Small intestine (tissue), 7 donors: ENCODE measurements at regions not wholly inside any gene's neighbourhood (a gene's known extent, or its start where the extent isn't known, plus 50 kb on each side); places are given as distances from the start of the nearest gene placed in this dataset.

ENCODE experiments used
- DNase-seq, 2 donors: peaks; one replicate each; pipeline versions ENCODE4 v3.0.0 to v3.0.0-alpha.2; 2013
- FAIRE-seq: peaks from 2 replicates; lab custom pipeline; 2012; peaks lifted over from hg19 to GRCh38; lab: Jason Lieb, UNC
- H3K27ac ChIP-seq, 3 donors: one replicate each; pipeline ENCODE4 v1.5.1; 2013; ENCODE audit warnings: low read length in 2 of 3, mild to moderate bottlenecking in 2 of 3, control low read depth in 1 of 3, inconsistent platforms in 1 of 3, low read depth in 1 of 3, moderate library complexity in 1 of 3
- H3K27me3 ChIP-seq, 3 donors: one replicate each; pipeline ENCODE4 v1.6.1; 2013; ENCODE audit warnings: low read length in 3 of 3, inconsistent platforms in 1 of 3; ENCODE audit not compliant: control insufficient read depth in 3 of 3, insufficient read depth in 3 of 3
- H3K36me3 ChIP-seq, 3 donors: one replicate each; pipeline ENCODE4 v1.6.1; 2013; ENCODE audit warnings: low read length in 3 of 3, inconsistent platforms in 1 of 3, low read depth in 1 of 3, mild to moderate bottlenecking in 1 of 3, moderate library complexity in 1 of 3; ENCODE audit not compliant: control insufficient read depth in 3 of 3, insufficient read depth in 2 of 3
- H3K4me1 ChIP-seq, 3 donors: one replicate each; pipeline ENCODE4 v1.6.1; 2013; ENCODE audit warnings: low read length in 2 of 3, inconsistent platforms in 1 of 3, low read depth in 1 of 3, mild to moderate bottlenecking in 1 of 3, moderate library complexity in 1 of 3; ENCODE audit not compliant: control insufficient read depth in 3 of 3, insufficient read depth in 2 of 3
- H3K4me3 ChIP-seq, 3 donors: one replicate each; pipeline ENCODE4 v1.5.1; 2013; ENCODE audit warnings: low read length in 3 of 3, control low read depth in 1 of 3, inconsistent platforms in 1 of 3, low read depth in 1 of 3, mild to moderate bottlenecking in 1 of 3, moderate library complexity in 1 of 3
- H3K9me3 ChIP-seq, 2 donors: one replicate each; pipeline ENCODE4 v1.6.1; 2013; ENCODE audit warnings: low read depth in 1 of 2, low read length in 1 of 2; ENCODE audit not compliant: control insufficient read depth in 2 of 2, insufficient read depth in 1 of 2
- WGBS, 3 donors: extraction: QIAGEN DNeasy Blood & Tissue Kit; methylation state at CpG; one replicate each; pipeline ENCODE4 v1.1.7; 2013; 5-methylcytosine and 5-hydroxymethylcytosine counted together
- donor health status: healthy with polysubstance abuse.
- donor health status: control.
- donor health status: control.
- donor health status: Bipolar disorder and iron deficiency.
- donor health status: healthy.

GRCh38 chr3:5567113-5567512 is 379.6 kb downstream of the EDEM1 start:
- Histone ChIP-seq H3K27ac (no peak overlapping the region), H3K9me3 (no peaks in the 10 kb centered on the region), H3K4me3 (no peak overlapping the region), H3K27me3 (no peaks in the 10 kb centered on the region), H3K4me1 (no peaks in the 10 kb centered on the region), H3K36me3 (no peaks in the 10 kb centered on the region)
- FAIRE-seq (no peak), DNase-seq (no peak)
- WGBS, 3 donors = 75 to 83% (median 77%) methylated on average over 2 of the region's 2 CpGs

GRCh38 chr3:5568451-5568850 is 380.9 kb downstream of the EDEM1 start:
- Histone ChIP-seq H3K4me3 (no peak overlapping the region), H3K27me3 (no peaks in the 10 kb centered on the region), H3K9me3 (no peaks in the 10 kb centered on the region), H3K4me1 (no peaks in the 10 kb centered on the region), H3K27ac (no peak overlapping the region), H3K36me3 (no peaks in the 10 kb centered on the region)
- DNase-seq (peak in 1 of 2 donors; percentile 53), FAIRE-seq (no peak)
- 21 to 31% (median 24%) methylated on average over 5 of the region's 5 CpGs for WGBS, 3 donors

GRCh38 chr3:5569152-5569551 is 381.6 kb downstream of the EDEM1 start:
- no peaks in the 10 kb centered on the region for H3K27me3 ChIP-seq
- no peaks in the 10 kb centered on the region for H3K36me3 ChIP-seq
- WGBS, 3 donors = 90 to 93% (median 90%) methylated on average over 4 of the region's 4 CpGs
- FAIRE-seq = no peak
- H3K9me3 ChIP-seq = no peaks in the 10 kb centered on the region
- H3K4me1 ChIP-seq = no peaks in the 10 kb centered on the region
- H3K27ac ChIP-seq = no peak overlapping the region
- H3K4me3 ChIP-seq = no peak overlapping the region
- no peak for DNase-seq

GRCh38 chr3:5572168-5572567 is 384.7 kb downstream of the EDEM1 start:
- Histone ChIP-seq H3K9me3 (no peaks in the 10 kb centered on the region), H3K4me3 (no peak overlapping the region), H3K4me1 (no peaks in the 10 kb centered on the region), H3K27ac (no peak overlapping the region), H3K27me3 (no peaks in the 10 kb centered on the region), H3K36me3 (no peaks in the 10 kb centered on the region)
- FAIRE-seq = no peak
- DNase-seq = no peak
- WGBS, 3 donors = 73 to 87% (median 82%) methylated on average over 6 of the region's 6 CpGs

GRCh38 chr3:5576277-5577011 is 388.9 kb downstream of the EDEM1 start:
- 19 to 64% (median 40%) methylated on average over 7 of the region's 7 CpGs for WGBS, 3 donors
- no peak overlapping the region for H3K27ac ChIP-seq

GRCh38 chr3:5579139-5579602 is 391.7 kb downstream of the EDEM1 start:
- H3K36me3 ChIP-seq = no peaks in the 10 kb centered on the region
- no peak for FAIRE-seq
- no peak for DNase-seq
- H3K9me3 ChIP-seq = no peaks in the 10 kb centered on the region
- H3K4me1 ChIP-seq = no peaks in the 10 kb centered on the region
- WGBS, 3 donors = 63 to 82% (median 66%) methylated on average over 2 of the region's 2 CpGs
- H3K4me3 ChIP-seq = no peak overlapping the region
- no peaks in the 10 kb centered on the region for H3K27me3 ChIP-seq
- no peak overlapping the region for H3K27ac ChIP-seq

More at GRCh38 chr3:5576277-5577011, 388.9 kb downstream of the EDEM1 start:
- H3K9me3 ChIP-seq = no peaks in the 10 kb centered on the region
- no peaks in the 10 kb centered on the region for H3K27me3 ChIP-seq
- FAIRE-seq (no peak), DNase-seq (peak in 1 of 2 donors; percentile 54)
- H3K4me1 ChIP-seq = no peaks in the 10 kb centered on the region
- no peaks in the 10 kb centered on the region for H3K36me3 ChIP-seq
- H3K4me3 ChIP-seq = no peak overlapping the region

GRCh38 chr3:5579946-5580345 is 392.4 kb downstream of the EDEM1 start:
- Histone ChIP-seq H3K27ac (no peak overlapping the region), H3K36me3 (no peaks in the 10 kb centered on the region), H3K4me1 (no peaks in the 10 kb centered on the region), H3K9me3 (no peaks in the 10 kb centered on the region), H3K27me3 (no peaks in the 10 kb centered on the region), H3K4me3 (no peak overlapping the region)
- WGBS, 3 donors = 83 to 90% (median 90%) methylated on average over 4 of the region's 4 CpGs
- no peak for FAIRE-seq
- no peak for DNase-seq

GRCh38 chr3:5580826-5581225 is 393.3 kb downstream of the EDEM1 start:
- H3K27ac ChIP-seq = no peak overlapping the region
- H3K4me3 ChIP-seq = no peak overlapping the region
- no peaks in the 10 kb centered on the region for H3K36me3 ChIP-seq
- H3K4me1 ChIP-seq = no peaks in the 10 kb centered on the region
- DNase-seq = no peak
- no peaks in the 10 kb centered on the region for H3K9me3 ChIP-seq
- no peaks in the 10 kb centered on the region for H3K27me3 ChIP-seq
- WGBS, 3 donors = 77 to 94% (median 83%) methylated on average over 2 of the region's 2 CpGs
- FAIRE-seq = no peak

- no peaks in the 10 kb centered on the region for H3K9me3 ChIP-seq
- FAIRE-seq = no peak
- H3K27me3 ChIP-seq = no peaks in the 10 kb centered on the region
- no peak overlapping the region for H3K4me3 ChIP-seq
- WGBS, 3 donors = 68 to 81% (median 80%) methylated on average over 2 of the region's 2 CpGs
- DNase-seq = no peak
- no peaks in the 10 kb centered on the region for H3K36me3 ChIP-seq
- no peak overlapping the region for H3K27ac ChIP-seq
- no peaks in the 10 kb centered on the region for H3K4me1 ChIP-seq
Observed at GRCh38 chr3:5581743-5582142, 394.2 kb downstream of the EDEM1 start.
